ENCODE measurements at regions not wholly inside any gene's neighbourhood (a gene's known extent, or its start where the extent isn't known, plus 50 kb on each side); places are given as distances from the start of the nearest gene placed in this dataset.
"Not testable (repeated sequence)": the region's sequence is repeated elsewhere in the genome, so short reads cannot be mapped to it uniquely, and the experiment has no call there.

DNA sequence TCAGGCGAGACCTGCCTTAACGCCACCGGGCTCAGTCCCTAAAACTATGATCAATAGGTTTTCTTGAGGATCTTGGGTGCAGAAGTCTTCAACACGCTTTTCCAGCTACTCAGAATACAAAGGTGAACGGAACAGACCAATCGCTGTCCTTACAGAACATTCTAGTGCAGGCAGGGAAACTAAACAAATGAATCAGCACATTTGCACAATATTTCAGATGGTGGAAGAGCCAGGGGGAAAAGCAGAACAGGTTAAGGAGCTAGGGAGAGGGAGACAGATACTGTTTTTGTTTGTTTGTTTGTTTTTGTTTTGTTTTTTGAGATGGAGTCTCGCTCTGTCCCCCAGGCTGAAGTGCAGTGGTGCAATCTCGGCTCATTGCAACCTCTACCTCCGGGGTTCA lies 271.1 kb downstream of the TFAP2C start:
- FAIRE-seq: no peak

DNA sequence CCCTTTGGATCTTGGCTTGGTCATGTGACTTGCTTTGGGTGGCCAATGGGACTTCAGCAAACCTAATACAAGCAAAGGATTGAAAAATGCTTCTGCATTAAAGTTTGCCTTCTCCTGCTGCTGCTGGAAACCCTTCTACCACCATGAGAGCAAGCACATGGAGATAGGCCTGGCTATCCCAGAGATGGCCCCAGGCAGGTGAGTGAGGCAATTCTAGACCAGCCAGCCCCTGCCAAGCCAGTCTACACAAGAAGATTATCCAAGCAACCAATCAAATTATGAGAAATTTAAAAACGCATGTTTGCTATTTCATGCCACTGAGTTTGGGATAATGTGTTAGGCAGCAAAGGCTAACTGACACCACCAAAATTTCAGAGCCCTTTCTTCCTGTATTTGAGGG lies 274.3 kb downstream of the TFAP2C start:
- DNase-seq (ENCODE audit: extremely low spot score, insufficient read length, low read depth): no peak
- FAIRE-seq: no peak

More for the DNA sequence above, 271.1 kb downstream of the TFAP2C start:
- no peak for DNase-seq (ENCODE audit: extremely low spot score, insufficient read length, low read depth)

DNA sequence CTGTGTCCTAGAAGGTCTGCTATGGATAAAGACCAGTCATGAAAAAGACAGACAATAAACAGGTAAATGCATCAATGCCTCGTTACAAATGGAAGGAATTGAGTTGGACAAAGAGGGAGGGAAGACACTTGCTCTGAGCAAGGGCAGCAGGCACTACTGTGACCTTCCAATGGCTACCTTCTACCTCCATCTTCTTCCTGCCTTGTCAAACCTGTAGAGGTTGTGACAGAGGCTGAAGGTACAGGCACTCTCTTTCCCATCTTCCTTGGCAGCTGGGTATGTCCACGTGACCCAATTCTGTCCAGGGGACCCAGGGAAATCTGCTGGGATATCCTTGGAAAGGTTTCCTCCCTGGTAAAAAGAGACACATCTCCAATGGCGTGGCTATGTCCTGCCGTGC lies 274.8 kb downstream of the TFAP2C start:
- DNase-seq (ENCODE audit: extremely low spot score, insufficient read length, low read depth) (no peak), FAIRE-seq (no peak)

DNA sequence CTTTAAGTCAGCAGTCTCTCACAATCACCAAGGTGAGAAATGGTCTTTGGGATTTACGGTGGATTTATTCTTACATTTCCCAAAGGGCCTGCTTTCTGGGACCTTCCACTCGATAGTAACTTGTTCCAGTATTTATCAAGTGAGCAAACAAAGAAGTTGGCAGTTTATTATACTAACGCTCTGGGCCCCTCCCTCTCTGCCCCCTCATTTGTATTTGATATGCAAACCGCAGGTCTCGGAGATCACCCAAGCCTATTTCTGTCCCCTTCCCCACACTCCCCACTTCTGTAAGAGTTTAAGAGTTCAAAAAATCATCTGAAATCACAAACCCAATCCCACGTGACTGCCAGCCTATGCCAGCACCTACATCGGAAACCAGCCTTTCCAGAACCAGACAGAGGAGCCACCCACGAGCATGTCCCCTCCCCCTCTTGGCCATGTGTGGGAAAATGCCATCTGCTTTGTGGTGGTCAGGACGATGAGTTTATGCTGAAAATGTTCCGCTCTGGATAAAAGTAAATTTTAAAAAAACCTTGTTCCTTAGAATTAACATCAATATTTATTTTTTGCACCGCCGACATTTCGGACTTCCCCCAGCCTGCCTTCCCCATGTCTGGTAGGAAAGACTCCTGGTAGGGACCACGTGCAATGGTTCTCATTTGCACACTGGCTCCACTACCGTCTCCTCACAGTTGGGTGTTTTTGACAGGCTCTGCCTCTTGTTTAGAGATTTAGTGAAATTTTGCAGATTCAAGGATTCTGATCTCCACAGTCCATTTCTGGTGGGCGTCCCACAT lies 281.0 kb downstream of the TFAP2C start:
- FAIRE-seq: no peak
- no peak for DNase-seq (ENCODE audit: extremely low spot score, insufficient read length, low read depth)

DNA sequence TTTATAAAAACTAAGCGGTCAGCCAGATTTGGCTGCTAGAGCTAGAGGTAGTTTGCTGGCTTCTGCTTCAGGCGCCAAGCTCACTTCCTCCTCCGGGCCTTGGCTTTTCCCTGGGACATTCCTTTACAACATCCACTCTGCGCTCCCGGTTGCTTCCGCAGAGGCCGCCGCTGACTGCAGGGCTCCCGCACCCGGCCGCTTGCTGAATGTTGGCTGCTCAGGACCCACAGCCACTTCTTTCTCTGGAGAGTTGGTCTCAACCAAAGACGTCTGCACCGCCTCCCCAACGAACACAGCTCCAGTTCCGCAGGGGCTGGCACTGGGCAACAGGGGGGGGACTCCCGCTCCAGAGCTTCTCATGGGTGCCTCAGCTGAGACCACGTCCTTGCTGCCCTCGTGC lies 282.8 kb downstream of the TFAP2C start:
- no peak for FAIRE-seq

DNA sequence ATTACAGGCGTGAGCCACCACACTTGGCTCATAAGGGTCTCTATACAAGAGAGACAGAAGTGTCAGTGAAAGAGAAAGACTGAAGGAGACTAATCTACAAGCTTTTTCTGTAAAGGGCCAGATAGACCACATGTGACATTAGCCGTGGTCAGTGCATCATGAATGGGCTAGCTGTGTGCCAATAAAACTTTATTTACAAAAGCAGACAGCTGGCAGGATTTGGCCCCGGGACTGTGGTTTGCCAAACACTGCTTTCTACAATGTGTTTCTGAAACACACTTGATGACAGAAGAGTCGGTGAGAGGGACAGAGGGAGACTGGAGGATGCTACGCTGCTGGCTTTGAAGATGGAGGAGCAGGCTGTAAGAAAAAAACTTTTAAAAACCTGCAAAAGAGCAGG lies 285.4 kb downstream of the TFAP2C start:
- FAIRE-seq (no peak), DNase-seq (ENCODE audit: extremely low spot score, insufficient read length, low read depth) (no peak)

More for the DNA sequence above, 282.8 kb downstream of the TFAP2C start:
- no peak for DNase-seq (ENCODE audit: extremely low spot score, insufficient read length, low read depth)

DNA sequence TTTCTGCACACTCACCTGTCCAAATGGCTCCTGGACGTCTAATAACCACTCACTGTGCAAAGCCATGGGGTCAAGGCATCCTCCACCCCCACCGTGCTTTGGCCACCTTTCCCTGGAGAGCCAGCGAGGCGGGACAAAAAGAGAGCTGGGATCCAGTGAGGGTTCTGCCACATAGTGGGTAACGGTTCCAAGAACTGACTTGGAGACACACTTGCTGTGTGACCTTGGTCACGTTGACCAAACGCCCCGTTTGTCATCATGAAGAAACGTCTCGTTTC lies 287.2 kb downstream of the TFAP2C start:
- no peak for FAIRE-seq

DNA sequence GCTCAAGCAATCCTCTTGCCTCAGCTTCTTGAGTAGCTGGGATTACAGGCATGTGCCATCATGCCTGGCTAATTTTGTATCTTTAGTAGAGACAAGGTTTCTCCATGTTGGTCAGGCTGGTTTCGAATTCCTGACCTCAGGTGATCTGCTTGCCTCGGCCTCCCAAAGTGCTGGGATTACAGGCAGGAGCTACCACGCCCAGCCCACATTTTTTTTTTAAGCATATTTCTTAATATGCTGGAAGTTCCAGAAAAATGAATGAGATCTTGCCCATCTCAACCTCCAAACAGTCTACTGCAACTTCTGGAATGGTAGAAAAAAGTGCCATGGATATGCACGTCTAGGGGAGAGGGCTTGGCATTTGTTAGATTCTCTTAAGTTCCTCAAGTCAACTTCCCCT lies 290.9 kb downstream of the TFAP2C start:
- FAIRE-seq: not testable (repeated sequence)

More for the DNA sequence above, 287.2 kb downstream of the TFAP2C start:
- DNase-seq (ENCODE audit: extremely low spot score, insufficient read length, low read depth): no peak

DNA sequence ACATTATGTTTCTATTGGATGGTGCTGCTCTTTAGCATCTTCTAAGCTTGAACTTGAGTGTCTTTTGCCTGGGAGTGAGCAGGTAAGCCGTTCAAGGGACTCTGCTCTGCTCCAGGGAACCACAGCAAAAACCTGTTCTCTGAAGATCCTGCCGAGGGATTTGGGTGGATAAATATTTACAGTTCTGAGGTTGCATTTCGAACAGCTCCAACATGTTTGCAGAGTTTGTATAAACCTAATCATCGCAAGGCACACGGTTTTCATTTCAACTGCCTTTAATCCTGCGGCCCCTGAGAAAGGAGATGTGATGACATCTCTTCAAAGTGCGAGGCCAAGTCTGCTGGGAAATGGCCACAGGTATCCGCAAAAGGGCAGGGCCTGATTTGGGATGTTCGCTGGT lies 293.4 kb downstream of the TFAP2C start:
- no peak for FAIRE-seq
- DNase-seq (ENCODE audit: extremely low spot score, insufficient read length, low read depth): no peak

More for the DNA sequence above, 290.9 kb downstream of the TFAP2C start:
- not testable (repeated sequence) for DNase-seq (ENCODE audit: extremely low spot score, insufficient read length, low read depth)

DNA sequence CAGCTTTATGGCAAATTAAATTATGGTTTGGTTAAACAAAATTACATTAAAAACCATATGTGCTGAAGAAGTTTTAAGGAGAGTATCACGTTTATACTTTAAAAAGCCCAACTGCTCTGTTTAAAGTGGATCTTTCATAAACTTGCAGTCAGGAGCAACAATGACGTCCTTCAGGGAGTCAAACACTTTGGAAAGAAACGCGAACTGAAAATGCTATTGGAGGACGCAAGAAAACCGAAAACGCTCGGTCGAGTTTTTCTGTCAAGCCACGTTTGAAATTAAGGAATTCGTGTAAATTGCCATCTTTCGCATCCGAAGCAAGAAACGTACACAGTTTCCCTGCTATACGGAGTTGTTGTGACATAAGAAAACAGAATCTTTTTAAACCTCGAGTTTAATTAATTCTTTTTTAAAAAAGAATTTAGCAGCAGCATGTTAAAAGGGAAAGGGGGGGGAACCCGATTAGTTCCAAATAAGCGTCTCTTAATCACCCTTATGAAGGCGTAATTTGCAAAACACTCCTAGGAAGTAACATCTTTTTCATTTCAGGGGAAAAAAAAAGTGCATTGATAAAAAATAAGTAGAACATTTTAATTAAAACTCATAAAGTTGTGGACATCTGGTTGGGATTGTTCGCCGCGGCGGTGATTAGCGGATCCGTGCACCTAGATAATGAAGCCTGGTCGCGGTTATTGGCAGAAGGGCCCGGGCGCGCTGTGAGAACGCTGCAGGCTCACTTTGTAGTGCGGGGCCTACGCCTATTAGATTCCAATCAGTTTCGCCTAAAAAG lies 295.4 kb downstream of the TFAP2C start:
- DNase-seq (ENCODE audit: extremely low spot score, insufficient read length, low read depth) (no peak), FAIRE-seq (no peak)

DNA sequence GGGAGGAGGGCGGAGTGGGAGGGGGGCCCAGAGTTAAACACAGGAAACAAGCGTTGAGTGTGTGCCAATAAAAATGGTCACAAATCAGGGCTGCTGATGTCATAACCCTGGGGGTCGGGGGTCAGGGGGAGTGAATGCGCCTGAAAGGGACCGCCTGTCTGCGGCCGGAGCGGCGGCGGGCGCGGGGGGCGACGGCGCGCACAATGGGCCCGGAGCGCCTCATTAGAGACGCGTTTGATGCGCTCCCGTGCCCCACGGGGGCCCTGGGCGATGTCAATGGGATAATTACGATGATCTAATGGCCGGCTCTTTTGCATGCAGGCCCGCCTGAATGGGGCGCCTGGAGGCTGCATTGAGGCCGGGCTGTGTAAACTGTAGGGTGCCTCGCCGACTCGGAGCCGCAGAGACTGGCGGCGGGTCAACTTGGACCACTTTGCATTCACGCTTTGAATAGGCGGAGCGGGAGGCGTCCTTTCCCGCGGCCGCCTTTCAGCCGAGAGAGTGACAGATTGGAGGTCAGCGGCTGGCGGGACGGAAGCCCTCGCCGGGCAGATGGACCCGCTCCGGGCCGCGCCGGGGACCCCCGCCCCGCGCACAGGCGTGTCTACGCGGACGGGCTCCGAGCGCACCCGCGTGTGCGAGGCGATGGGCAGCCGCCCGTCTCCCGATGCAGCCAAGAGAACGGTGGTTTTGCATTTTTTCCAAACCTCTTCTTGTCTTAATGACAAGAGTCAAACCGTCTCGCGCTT lies 296.1 kb downstream of the TFAP2C start:
- DNase-seq (ENCODE audit: extremely low spot score, insufficient read length, low read depth) (no peak), FAIRE-seq (no peak)

DNA sequence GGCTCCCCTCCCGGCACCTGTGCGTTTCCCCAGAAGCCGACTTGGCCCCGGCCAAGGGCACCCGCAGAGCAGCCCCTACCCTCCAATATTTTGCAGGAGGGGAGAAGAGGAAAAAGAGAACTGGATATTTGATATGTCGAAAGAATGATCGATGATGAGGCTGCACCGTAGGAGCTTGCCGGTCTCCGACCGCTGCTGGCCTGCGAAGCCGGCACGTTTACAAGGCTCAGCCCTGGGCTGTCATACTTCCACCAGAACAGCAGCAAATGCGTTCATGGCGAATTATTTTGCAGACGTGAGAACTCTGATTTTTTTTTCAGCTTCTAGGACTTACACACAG lies 296.7 kb downstream of the TFAP2C start:
- DNase-seq (ENCODE audit: extremely low spot score, insufficient read length, low read depth) (no peak), FAIRE-seq (no peak)

DNA sequence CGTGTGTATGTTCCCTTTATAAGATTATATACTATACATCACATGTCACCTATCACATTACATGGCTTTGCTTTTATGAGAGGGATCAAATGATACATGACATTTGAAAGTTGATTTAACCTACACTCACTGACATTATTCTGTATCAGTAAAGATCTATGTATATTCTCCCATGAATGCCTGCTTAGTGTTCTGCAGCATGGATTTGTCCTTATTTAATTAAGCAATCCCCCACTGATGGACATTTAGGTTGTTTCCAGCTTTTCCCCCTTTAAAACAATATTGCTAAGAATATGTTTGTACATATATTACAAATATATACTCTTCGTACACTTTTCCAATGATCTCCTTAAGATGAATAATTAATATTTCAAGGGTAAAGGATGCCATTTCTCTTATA lies 297.4 kb downstream of the TFAP2C start:
- no peak for FAIRE-seq
- DNase-seq (ENCODE audit: extremely low spot score, insufficient read length, low read depth): no peak

DNA sequence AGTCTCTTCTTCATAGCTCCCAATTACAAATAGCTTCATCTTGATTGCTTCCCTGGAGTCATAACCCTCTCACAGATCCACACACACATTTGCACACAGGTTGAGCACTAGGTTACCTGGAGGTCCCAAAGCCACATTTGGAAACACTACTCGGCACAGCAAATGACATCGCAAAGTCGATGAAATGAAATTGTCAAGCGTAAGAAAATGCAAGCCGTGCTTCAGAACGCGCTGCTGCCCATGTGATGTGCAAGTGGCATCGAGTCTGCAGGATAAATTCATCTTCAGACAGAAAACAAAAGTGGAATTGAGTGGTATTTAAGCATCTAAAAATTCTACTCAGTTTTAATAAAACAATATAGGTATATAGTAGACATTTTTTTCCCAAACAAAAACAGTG lies 298.0 kb downstream of the TFAP2C start:
- FAIRE-seq (no peak), DNase-seq (ENCODE audit: extremely low spot score, insufficient read length, low read depth) (no peak)

DNA sequence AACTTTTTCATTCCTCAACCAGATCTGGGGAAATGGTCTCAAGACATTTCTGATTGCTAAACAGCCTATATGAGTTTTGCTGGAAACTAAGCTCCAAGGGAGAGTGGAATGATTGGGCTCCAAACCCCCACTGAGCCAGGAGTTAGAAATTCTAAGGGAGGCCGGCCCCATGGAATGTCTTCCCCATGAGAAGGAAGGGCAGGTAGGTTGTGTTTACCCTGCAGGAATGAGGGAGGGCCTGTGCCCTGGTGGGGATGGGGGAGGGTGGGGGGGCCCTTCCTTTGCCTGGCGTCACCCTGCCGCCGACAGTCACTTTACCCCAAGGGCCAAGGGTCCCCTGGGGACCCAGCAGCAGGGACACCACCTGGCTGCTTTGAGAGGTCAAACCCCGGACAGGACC lies 298.9 kb downstream of the TFAP2C start:
- DNase-seq (ENCODE audit: extremely low spot score, insufficient read length, low read depth): no peak
- no peak for FAIRE-seq

DNA sequence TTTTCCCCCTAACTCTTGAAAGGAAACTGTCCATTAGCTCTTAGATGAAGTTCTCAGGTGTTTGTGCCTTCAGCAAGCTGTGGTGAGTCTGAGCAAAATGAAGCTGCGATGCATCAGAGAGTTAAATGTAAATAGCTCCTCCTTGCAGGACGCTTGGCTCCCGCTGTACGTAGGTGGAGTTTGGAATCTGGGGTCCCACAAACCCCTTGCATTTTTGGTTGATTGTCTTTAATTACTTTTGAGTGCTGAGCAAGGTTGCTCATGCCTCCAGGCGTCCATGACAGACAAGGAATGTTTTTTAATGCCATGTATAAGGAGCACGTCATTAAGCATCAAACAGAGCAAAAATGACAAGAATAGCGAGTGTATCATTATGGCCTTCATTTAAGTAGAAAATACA lies 300.5 kb downstream of the TFAP2C start:
- FAIRE-seq (no peak), DNase-seq (ENCODE audit: extremely low spot score, insufficient read length, low read depth) (no peak)

DNA sequence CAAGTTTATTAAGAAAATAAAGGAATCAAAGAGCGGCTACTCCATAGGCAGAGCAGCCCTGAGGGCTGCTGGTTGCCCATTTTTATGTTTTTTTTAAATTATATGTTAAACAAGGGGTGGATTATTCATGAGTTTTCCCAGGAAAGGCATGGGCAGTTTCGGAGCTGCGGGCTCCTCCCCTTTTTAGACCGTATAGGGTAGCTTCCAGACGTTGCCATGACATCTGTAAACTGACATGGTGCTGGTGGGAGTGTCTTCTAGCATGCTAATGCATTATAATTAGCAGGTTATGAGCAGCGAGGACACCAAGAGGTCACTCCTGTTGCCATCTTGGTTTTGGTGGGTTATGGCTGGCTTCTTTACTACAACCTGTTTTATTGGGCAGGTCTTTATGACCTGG lies 301.8 kb downstream of the TFAP2C start:
- FAIRE-seq (no peak), DNase-seq (ENCODE audit: extremely low spot score, insufficient read length, low read depth) (no peak)

DNA sequence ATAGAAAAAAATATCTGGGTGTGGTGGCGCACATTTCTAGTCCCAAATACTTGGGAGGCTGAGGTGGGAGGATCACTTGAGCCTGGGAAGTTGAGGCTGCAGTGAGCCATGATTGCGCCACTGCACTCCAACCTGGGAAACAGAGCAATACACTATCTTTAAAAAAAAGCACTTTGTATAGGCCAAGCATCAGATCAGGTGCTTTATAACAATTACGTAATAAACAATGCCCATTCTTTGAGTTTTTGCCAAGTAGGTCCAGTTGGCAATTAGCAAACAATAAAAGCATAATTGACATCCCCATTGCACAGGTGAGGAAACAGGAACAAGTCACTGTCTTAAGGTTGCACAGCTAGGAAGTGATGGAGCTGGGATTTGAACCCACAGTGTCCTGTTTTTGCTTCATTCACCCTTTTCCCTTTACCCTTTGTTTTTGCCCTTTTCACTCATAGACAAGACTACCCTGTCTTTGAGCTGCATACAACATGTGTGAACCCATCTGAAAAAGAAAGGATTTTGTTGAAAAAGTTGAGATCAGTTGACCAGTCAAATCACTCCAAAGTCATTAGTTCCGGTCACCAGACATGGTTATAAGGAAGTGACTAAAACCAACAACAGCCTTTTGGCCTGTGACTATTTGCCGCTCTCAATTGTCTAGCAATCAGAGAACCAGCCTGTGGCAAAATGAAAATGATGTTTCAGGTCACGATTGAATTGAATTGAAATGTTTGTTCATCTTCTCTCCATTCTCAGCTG lies 303.6 kb downstream of the TFAP2C start:
- FAIRE-seq: no peak
- no peak for DNase-seq (ENCODE audit: extremely low spot score, insufficient read length, low read depth)

DNA sequence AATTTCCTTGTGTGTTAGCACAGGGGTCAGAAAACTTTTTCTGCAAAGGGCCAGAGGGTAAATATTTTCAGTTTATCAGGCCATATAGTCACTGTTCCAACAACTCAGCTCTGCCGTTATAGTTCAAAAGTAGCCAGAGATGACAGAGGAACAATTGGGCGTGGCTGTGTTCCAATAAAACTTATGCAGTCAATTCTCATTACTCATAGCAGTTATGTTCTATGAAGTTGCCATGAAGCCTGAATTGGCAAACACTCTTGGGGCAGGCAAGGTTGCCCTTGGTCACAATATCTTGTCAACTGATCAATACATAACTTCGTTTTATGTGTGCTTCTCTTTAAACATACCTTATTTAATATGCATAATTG lies 304.2 kb downstream of the TFAP2C start:
- no peak for DNase-seq (ENCODE audit: extremely low spot score, insufficient read length, low read depth)

DNA sequence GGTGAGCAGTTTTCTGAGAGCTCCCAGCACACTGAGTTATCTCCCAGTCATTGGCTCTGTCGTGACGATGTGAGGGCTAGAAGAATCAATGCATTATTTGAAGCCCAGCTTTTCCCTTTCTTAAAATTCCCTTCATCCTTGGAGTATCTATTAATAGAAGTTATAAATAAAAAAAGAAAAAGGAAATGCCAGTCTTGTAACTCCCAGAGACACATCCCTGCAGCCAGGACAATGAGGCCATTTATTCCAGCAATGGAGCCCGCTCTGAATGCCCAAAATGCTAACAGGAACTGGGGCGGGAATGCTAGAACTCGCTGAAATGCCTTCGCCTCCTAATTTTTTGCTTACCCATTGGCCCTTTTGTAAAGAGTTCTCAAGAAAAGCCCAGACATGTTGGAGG lies 305.8 kb downstream of the TFAP2C start:
- DNase-seq (ENCODE audit: extremely low spot score, insufficient read length, low read depth): no peak
- no peak for FAIRE-seq

More for the DNA sequence above, 304.2 kb downstream of the TFAP2C start:
- FAIRE-seq: no peak
